DMS53 (cell line): ENCODE measurements at regions not wholly inside any gene's neighbourhood (a gene's known extent, or its start where the extent isn't known, plus 50 kb on each side); places are given as distances from the start of the nearest gene placed in this dataset.
"Not testable (repeated sequence)": the region's sequence is repeated elsewhere in the genome, so short reads cannot be mapped to it uniquely, and the experiment has no call there.

Source experiments
- DNase-seq: peaks from one replicate; lab custom pipeline; 2025; lab: John Stamatoyannopoulos, UW

DNA sequence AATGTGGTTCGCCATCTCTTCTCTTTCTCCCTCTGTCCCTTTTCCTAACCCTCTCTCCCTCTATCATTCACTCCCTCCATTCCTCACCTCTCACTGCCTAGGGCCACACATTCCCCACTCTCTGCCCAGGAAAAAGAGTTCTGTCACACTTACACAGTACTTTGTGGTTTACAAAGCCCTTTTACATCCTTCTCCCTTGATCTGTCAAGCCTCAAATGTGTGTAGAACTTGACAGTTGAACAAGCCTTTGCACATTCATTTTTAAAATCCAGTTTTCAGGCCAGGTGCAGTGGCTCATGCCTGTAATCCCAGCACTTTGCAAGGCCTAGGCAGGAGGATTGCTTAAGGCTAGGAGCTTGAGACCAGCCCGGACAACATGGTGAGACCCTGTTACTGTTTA lies 156.3 kb downstream of the VSIG4 start:
- DNase-seq: no peak

DNA sequence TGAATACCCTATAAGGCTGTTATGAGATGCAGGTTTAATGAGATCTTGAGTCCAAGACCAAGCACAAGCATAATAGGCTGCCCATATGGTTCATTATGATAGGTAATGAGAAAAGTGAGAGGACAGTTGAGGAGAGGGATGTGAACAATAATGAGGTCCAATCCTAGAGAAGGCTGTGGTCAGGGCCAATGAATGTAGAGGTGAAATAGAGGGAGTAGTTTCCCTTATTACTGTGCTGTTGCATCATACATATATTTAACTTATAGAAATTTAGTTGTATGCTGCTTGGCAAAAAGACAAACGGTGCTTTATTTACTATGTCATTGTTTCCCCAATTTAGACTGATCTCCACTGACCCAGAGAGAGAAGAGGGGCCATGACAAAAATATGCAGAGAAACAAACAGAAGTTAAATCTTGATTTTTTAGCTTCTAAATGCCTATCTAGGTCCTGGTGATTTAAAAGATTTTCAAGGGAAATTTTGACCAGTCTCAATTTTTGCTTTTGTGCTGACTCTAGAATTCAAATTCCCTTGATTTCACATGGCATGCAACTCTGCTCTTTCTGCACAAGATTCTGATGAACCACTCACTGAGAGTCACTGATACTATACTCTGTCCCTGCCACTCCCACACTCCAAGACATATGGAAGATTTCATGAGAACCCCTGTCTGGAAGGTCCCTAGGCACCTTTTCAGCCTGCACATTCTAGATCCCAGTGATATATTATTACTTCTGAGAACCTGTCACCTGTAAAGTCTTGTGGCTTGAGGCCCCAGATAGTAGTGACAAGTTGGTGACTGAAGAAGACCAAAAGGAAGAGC lies 159.7 kb downstream of the VSIG4 start:
- no peak for DNase-seq

DNA sequence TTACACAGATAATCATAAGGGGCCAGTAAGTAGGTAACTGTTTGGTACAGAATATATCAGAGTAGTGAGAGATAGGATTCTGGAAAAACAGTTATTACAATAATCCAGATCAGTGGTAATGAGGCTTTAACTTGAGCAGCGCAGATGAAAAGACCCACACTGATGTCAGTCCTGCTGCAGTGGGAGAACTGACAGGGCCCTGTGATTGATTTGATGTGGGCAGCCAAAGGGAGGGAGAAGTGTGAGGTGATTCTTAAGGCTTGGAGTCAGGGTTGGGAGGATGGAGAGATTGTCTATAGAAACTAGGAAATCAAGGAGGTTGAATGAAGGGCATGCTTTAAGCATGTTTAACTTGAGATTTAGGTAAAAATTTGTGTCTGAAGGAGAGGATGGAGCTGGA lies 161.4 kb downstream of the VSIG4 start:
- DNase-seq: no peak

DNA sequence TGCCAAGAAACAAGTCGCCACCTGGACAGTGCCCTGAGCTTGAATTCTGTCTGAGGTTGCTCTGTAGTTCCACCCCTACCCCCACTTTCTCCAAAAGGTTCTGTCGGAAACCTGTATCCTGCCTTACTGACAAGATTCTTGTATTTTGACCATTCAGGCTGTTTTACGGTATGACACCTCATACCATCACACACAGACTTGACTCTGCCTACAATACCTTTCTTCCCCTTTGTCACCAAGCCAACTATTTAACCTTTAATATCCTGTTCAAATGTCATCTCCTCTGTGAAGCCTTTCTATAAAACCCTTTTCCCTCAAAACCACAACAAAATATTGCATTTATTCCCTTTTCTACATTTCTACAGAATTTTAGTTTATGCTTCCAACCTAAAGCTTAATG lies 161.9 kb downstream of the VSIG4 start:
- DNase-seq: no peak

DNA sequence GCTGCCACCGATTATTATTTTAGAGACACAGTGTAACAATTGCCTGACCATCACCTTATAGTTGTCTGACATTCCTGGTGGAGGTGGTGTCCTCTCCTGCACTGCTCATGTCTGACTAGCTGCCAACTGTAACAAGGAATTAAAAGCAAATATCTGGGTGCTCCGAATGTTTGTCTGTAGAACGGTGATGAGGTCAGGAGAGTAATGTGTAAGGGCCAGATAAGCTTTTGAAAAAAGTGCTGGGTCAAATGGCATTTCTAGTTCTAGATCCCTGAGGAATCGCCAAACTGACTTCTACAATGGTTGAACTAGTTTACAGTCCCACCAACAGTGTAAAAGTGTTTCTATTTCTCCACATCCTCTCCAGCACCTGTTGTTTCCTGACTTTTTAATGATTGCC lies 164.3 kb downstream of the VSIG4 start:
- not testable (repeated sequence) for DNase-seq

DNA sequence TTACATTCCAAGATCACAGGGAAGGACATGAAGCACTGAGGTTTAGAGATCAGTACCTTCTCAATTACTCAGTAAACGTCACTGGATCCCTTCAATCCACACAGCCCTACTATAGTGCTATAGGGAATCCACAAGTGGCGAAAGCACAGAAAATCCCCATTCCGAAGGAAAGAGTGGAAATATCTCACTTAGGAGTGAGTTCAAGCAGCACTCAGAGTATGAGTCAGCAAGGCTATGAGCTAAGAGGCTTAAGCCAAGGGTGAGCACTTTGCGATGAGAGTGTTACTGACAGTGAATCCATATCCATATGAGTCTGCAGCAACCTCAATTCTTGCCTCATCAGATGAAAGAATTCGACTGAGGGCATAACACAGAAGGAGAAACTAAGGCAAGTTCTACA lies 165.1 kb downstream of the VSIG4 start:
- peak; percentile 5 for DNase-seq

DNA sequence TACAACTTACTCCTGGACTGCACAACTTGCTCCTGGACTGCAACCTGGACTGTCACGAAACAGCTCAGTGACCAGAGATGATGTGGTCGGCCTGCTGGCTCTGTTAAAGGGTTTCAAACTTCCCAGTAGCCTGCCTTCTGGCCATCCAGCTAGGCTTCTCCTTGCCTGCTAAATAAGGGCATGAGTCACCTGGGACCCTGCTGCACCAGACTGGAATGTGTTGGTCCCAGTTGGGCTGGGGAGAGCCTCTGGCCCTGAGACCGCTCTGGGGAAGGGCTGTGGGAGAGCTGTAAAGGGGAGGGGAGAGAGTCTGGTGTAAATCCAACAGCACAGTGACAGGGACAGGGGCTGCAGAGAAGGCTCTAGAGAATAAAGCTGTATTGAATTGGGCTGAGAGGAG lies 165.8 kb downstream of the VSIG4 start:
- DNase-seq: no peak

DNA sequence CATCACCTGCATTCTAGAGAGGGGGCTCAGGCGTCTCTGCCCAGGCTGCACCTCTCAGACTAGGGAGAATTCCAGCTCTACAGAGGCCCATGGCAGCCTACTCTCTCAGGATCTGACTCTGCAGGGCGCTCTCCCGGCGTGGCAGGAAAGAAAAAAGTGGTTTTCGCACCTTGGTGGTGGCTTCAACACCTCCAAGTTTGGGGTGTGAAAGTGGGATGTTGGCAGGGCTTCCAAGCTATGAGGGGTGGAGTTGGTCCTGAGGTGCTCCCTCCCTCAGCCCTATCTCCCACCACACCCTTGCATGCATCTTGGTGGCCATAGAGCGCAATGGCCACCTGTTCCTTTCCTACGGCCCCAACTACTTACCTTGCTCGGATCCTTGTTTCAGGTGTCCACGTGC lies 166.5 kb downstream of the VSIG4 start:
- DNase-seq: no peak

DNA sequence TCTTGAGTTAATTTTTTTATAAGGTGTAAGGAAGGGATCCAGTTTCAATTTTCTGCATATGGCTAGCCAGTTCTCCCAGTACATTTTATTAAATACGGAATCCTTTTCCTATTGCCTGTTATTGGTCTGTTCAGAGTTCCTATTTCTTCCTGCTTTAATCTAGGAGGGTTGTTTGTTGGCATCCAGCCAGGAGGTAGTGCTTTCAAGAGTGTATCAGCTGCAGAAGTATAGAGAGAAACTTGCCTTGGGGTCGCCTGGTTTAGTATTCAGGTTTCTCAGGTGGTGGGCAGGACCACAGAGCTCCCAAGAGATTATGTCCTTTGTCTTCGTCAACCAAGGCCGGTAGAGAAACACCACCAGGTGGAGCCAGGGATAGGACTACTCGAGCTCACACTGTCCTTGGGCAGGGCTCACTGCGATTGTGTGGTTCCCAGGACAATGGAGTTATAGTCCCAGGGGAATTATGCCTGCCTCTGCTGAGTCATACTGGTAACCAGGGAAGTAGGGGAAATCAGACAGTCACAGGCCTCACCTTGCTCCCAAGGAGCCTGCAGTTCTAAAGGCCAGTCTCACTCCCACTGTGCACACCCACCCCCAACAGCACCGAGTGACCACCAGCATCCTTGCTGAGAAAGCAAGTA lies 168.1 kb downstream of the VSIG4 start:
- DNase-seq: peak; percentile 42

DNA sequence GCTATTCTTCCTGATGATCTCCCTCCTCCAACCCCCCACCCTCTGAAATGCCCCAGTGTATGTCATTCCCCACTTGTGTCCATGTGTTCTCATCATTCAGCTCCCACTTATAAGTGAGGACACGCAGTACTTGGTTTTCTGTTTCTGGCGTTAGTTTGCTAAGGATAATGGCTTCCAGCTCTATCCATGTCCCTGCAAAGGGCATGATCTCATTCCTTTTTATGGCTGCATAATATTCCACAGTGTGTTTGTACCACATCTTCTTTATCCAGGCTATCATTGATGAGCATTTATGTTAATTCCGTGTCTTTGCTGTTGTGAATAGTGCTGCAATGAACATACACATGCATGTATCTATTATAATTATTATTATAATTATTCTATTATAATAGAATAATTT lies 169.3 kb downstream of the VSIG4 start:
- not testable (repeated sequence) for DNase-seq

DNA sequence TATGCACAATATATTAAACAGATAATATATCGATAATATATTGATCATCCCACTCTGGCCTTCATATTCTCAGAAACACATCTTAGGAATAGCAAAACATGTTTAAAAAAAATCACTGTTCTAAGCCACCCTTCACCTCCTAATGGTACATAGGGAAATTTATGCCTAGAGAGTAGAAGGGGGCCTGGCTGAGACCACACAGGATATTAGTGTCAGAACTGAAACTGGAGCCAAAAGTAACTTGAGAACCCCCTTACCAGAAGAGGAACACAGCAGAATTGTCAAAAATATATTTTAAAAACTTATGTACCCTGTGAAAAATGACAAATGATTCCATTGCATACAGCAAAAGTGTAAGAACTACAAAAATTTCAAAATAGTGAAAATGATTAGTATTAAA lies 173.1 kb downstream of the VSIG4 start:
- DNase-seq: no peak

DNA sequence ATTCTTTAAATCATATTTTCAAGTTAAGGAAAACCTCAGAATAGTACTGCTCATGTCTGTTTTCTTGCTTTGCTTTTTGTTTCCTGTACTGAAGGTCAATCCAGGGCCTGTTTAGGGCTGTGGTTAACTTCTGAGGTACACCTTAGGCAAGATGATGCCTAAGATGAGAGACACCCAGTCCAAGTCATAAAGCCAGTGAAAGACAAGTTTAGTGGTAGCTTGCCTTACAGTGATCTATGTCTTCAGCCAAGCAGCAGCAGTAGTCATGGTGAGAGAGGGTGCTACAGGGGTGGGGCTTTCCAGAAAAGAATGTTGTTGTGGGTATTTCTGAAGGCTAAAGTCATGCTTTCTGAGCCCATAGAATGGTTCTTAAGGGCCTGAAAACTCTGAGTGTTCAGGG lies 173.7 kb downstream of the VSIG4 start:
- DNase-seq: no peak

DNA sequence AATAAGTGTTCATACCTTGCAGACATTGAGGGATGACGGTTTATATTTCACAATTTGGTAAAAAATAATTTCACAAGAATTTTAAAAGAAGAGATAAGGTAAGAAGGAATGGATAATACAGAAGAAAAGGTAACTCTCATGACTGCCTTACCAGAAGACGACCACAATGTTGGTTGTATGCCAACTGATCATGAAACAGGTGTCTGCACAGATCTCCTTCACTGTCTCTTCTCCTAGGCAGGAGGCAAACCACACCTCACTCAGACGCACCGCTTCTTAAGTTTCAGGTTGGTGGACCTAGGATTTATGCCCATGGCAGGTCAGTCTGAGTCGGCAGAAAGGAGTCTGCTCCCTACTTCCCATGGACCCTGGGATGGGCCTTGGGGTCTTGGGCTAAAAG lies 177.2 kb downstream of the VSIG4 start:
- no peak for DNase-seq

DNA sequence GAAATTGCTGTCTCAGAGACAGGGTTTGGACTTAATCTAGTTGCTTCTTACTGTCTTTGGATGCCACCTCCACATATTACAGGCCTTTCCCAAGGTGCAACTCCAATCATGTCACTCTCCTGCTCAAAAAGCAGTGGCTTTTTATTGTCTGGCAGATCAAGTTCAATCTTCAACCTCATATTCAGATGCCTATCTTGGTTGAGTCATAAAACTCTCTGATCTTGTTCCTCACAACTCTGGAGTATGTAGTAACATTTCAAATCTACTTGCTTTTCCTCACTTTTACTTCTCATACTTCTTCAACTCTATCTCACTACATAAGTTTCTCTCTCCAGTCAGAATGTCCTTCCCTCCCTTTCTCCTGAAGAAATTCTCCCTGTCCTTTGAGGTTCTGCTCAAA lies 180.6 kb downstream of the VSIG4 start:
- DNase-seq: no peak

DNA sequence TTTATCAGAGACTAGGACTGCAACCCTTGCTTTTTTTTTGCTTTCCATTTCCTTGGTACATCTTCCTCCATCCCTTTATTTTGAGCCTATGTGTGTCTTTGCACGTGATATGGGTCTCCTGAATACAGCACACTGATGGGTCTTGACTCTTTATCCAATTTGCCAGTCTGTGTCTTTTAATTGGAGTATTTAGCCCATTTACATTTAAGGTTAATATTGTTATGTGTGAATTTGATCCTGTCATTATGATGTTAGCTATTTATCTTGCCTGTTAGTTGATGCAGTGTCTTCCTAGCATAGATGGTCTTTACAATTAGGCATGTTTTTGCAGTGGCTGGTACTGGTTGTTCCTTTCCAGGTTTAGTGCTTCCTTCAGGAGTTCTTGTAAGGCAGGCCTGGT lies 185.4 kb downstream of the VSIG4 start:
- not testable (repeated sequence) for DNase-seq

DNA sequence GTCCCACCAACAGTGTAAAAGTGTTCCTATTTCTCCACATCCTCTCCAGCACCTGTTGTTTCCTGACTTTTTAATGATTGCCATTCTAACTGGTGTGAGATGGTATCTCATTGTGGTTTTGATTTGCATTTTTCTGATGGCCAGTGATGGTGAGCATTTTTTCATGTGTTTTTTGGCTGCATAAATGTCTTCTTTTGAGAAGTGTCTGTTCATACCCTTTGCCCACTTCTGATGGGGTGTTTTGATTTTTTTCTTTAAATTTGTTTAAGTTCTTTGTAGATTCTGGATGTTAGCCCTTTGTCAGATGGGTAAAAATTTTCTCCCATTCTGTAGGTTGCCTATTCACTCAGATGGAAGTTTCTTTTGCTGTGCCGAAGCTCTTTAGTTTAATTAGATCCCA lies 183.9 kb downstream of the MSN start:
- not testable (repeated sequence) for DNase-seq

DNA sequence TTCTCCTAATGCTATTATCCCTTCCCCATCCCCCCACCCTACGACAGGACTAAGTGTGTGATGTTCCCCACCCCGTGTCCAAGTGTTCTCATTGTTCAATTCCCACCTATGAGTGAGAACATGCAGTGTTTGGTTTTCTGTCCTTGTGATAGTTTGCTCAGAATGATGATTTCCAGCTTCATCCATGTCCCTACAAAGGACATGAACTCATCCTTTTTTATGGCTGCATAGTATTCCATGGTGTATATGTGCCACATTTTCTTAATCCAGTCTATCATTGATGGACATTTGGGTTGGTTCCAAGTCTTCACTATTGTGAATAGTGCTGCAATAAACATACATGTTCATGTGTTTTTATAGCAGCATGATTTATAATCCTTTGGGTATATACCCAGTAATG lies 183.4 kb downstream of the MSN start:
- DNase-seq: not testable (repeated sequence)

DNA sequence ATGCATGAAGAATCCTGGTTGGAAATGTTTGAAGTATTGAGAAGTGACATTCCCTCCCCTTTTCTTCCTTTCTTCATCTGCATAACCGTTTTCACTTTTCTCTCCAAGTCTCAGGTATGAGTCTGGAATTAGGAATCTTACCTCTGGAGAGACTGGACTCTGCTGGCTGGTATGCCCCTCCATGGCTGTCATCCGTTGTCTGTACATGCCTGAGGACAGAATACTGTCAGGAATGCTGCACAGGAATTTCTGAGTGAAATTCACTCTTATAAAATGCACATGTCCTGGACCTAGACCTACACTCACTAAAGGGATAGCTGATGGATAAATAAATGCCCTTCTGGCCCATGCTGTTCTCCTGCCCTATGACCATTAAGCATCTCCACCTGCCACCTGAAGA lies 179.5 kb downstream of the MSN start:
- no peak for DNase-seq

DNA sequence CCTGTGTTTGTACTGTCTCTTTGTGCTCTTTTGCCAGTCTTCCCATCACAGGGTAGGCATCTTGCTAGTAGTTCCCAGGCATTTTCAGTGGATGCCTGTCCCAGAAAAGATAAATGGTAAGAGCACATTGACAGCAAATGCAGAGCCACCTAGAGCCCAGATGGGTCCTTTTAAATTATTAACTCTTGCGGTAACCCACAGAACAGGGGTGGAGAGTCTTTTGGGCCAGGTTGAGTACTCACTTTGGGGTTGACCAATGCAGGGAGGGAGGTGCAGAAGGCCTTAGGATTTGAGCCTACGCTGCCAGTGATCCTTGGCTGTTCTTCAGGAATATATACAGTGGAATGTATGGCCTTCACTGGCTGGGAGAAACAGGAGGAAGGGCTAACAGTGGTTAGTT lies 173.8 kb downstream of the MSN start:
- DNase-seq: no peak

DNA sequence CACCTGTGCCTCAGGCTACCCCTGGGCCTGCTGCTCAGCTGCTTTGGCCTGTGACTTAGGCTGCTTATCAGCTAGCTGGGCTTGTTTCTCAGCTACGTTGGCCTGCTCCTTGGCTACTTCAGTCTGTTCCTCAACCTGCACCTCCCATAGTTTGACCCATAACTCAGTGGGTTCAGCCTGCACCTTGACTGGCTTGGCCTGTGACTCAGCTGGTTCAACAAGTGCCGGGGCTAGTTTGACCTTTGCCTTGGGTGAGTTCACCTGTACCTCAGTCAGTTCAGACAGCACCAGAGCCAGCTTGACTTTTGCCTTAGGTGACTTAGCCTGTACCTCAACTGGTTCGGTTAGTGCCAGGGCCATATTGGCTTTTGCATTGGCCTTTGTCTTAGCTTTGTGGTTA lies 171.2 kb downstream of the MSN start:
- DNase-seq: no peak

DNA sequence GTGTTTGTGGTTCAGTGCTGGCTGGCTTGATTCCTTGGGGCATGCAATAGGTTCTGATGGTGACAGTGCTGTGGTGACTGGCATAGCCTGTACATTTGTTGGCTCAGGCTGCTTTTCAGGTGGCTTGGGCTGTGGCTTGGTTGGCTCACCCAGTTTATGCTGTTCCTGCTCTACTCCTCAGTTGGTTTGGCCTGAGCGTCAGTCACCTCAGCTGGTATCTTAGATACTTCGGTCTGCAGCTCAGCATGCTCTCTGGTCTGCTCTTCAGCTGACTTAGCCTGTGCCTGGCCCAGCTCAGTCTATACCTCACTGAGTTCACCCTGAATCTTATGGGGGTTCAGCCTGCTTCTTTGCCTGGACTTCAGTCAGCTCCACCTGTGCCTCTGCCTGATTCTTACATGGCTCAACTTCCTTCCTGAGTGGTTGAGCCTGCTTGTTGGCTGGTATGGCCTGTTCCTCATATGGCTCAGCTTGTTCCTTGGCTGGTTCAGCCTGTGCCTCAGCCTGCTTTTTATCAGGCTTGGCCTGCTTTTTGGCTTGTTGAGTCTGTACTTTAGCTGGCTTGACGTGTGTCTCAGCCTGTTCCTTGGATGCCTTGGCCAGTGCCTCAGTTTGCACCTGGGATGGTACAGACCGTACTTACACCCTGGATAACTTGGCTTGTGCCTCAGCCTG lies 170.6 kb downstream of the MSN start:
- DNase-seq: no peak

DNA sequence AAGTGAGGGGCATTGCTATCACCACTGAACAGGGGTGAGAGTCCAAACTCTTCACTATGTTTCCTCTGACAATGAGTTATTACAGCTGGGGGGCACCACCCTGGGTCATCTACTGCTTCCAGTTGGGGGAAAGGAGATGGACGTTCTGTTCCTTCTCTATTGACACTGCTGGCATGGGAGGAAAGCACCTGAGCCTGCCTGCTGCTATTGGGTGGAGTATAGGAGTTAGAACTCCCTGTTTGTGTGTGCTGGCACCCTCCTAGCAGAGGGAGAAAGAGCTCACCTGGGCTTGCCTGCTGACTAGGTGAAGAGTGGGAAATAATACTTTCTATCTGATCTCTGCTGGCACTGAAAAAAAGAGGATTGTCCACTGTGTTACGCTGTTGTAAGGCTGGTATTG lies 163.8 kb downstream of the MSN start:
- no peak for DNase-seq

DNA sequence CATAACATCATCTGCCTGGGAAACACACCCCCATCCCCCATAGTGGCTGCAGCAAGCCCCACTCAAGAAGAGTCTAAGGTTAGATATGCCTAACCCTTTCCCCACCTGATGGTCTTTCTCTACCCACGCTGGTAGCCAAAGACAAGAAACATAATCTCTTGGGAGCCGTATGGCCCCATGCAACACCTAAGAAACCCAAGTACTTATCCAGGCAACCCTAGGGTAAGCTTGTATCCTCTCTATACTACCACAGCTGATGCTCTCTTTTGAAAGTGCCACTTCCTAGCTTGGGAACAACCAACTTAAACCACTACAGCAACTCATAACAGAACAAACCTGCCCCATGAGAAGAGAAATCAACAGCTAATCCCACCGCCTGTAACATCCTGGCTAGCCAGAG lies 161.1 kb downstream of the MSN start:
- DNase-seq: no peak
